ENCODE measurements at regions not wholly inside any gene's neighbourhood (a gene's known extent, or its start where the extent isn't known, plus 50 kb on each side); places are given as distances from the start of the nearest gene placed in this dataset.
A peak's percentile ranks its signal among the peaks of the same experiment; 100 is the strongest.
"Not testable (repeated sequence)": the region's sequence is repeated elsewhere in the genome, so short reads cannot be mapped to it uniquely, and the experiment has no call there.

DNA sequence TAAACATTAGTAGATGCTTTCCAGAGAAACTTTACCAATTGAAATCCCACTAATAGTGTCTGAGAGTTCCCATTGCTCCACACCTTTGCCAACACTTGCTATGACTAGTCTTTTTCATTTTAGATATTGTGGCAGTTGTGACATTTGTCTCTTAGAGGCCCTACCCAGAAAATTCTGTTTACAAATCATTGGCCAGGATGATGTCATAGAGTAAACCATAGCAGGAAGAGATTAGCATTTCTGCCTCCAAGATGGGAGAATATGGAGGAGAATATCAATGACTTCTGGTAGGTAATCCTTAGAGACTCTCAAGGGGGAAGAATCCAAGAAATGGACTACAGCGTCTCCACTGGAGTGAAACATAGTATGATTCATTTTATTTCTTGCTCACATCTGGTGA, 291.0 kb upstream of the CNTN3 start:
- H3K27ac ChIP-seq = no peak overlapping the region
- H3K27me3 ChIP-seq = no peaks in the 10 kb centered on the region
- no peaks in the 10 kb centered on the region for H3K9me3 ChIP-seq (replicated peaks in 1 of 3)
- H3K4me3 ChIP-seq = no peak overlapping the region
- H3K36me3 ChIP-seq (replicated peaks in 1 of 2) = no peaks in the 10 kb centered on the region
- intact Hi-C loops (cut with DNase I) = no loop called here
- no peaks in the 10 kb centered on the region for H3K4me1 ChIP-seq (replicated peaks in 1 of 2)
- TF ChIP-seq, protein P1, sequence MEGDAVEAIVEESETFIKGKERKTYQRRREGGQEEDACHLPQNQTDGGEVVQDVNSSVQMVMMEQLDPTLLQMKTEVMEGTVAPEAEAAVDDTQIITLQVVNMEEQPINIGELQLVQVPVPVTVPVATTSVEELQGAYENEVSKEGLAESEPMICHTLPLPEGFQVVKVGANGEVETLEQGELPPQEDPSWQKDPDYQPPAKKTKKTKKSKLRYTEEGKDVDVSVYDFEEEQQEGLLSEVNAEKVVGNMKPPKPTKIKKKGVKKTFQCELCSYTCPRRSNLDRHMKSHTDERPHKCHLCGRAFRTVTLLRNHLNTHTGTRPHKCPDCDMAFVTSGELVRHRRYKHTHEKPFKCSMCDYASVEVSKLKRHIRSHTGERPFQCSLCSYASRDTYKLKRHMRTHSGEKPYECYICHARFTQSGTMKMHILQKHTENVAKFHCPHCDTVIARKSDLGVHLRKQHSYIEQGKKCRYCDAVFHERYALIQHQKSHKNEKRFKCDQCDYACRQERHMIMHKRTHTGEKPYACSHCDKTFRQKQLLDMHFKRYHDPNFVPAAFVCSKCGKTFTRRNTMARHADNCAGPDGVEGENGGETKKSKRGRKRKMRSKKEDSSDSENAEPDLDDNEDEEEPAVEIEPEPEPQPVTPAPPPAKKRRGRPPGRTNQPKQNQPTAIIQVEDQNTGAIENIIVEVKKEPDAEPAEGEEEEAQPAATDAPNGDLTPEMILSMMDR (IDR thresholded peaks at IDR 0.05) = no peak
- TF ChIP-seq POLR2A (IDR thresholded peaks at IDR 0.05) = no peak
- no peak for DNase-seq
- WGBS, 4 donors = 67 to 75% (median 70%) methylated on average over 1 of the region's 1 CpG

DNA sequence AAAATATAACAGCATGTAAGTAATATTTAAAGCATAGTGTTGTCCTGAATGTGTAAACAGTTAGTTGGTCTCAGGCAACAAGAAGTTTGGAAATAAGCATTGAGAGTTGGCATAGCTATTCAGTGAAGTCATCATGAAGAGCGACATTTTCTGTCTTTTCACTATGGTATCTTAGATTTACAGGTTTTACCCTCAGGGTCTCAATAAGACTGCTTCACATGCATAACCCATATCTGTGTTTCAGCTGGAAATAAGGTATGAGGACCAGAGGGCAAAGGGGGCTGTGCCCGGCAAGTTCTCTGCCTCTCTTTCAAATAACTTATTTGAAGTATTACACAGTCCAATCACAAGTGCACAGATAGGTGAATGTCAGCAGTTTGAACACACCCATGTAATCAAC, 290.2 kb upstream of the CNTN3 start:
- Histone ChIP-seq H3K27ac (no peak overlapping the region), H3K4me3 (no peak overlapping the region), H3K9me3 (replicated peaks in 1 of 3) (no peaks in the 10 kb centered on the region), H3K27me3 (no peaks in the 10 kb centered on the region), H3K36me3 (replicated peaks in 1 of 2) (no peaks in the 10 kb centered on the region), H3K4me1 (replicated peaks in 1 of 2) (no peaks in the 10 kb centered on the region)
- DNase-seq = no peak
- TF ChIP-seq, protein P1 (IDR thresholded peaks at IDR 0.05) = no peak
- TF ChIP-seq POLR2A (IDR thresholded peaks at IDR 0.05) = no peak
- WGBS, 4 donors = 55 to 90% (median 68%) methylated on average over 2 of the region's 2 CpGs
- intact Hi-C loops (cut with DNase I) = no loop called here

DNA sequence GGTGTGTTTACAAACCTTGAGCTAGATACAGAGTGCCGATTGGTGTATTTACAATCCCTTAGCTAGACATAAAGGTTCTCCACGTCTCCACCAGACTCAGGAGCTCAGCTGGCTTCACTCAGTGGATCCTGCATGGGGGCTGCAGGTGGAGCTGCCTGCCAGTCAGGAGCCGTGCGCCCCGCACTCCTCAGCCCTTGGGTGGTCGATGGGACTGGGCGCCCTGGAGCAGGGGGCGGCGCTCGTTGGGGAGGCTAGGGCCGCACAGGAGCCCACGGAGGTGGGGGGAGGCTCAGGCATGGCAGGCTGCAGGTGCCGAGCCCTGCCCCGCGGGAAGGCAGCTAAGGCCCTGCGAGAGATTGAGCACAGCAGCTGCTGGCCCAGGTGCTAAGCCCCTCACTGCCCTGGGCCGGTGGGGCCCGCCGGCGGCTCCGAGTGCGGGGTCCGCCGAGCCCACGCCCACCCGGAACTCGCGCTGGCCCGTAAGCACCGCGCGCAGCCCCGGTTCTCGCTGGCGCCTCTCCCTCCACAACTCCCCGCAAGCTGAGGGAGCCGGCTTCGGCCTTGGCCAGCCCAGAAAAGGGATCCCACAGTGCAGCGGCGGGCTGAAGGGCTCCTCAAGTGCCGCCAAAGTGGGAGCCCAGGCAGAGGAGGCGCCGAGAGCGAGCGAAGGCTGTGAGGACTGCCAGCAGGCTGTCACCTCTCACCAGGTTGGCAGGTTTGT, 285.5 kb upstream of the CNTN3 start:
- H3K27me3 ChIP-seq; H3K4me1 ChIP-seq (replicated peaks in 1 of 2); H3K36me3 ChIP-seq (replicated peaks in 1 of 2); intact Hi-C loops (cut with DNase I); DNase-seq; H3K27ac ChIP-seq; H3K4me3 ChIP-seq; H3K9me3 ChIP-seq (replicated peaks in 1 of 3): not testable (repeated sequence)
- WGBS, 4 donors = 78 to 96% (median 83%) methylated on average over 13 to 45 of the region's 45 CpGs

DNA sequence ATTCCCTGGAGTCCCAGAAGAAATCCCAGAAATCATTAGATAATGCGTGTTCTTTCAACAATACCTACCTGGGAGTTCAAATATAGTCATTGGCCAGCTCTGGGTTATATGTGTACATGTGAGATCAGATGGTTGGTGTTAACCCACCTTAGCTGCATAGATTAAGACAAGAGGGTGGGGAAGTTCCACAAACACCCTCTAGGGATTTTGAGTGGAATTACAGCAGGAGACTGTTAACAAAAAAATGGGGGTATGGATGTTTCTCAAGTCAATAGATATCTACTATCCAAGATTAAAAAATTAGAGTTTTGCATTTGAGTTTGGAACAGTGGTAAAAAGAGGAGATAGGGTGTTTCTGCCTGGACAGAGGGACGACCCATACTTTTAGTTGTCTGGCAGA, 282.5 kb upstream of the CNTN3 start:
- 49 to 67% (median 61%) methylated on average over 2 of the region's 2 CpGs for WGBS, 4 donors
- TF ChIP-seq, protein P1 (IDR thresholded peaks at IDR 0.05) = peak in 3 of 6 experiments; percentile 9 to 13 (median 12)
- no peak for TF ChIP-seq POLR2A (IDR thresholded peaks at IDR 0.05)
- intact Hi-C loops (cut with DNase I) = no loop called here

DNA sequence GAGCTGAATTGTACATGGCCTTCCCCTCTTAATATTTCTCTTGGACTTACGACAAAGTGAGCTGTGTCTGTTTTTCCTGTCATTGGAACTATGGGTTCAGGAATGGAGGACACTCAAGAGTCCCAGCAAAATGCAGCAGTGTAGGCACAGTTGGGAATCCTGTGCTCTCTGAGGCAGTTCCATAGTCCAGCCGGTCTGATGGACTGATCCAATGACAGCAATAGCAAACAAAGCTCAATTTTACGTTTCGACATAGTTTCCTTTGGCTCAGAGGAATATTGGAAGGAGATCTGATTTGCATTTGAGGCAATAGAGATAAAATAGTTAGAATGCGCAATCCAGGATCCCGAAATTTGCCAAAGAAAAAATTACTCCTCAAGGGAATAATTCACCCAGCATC, 276.9 kb upstream of the CNTN3 start:
- no peak for TF ChIP-seq POLR2A (IDR thresholded peaks at IDR 0.05)
- TF ChIP-seq, protein P1 (IDR thresholded peaks at IDR 0.05) = no peak
- 79 to 87% (median 85%) methylated on average over 6 of the region's 6 CpGs for WGBS, 4 donors
- no peaks in the 10 kb centered on the region for H3K36me3 ChIP-seq (replicated peaks in 1 of 2)

More for the DNA sequence above, 282.5 kb upstream of the CNTN3 start:
- Histone ChIP-seq H3K9me3 (replicated peaks in 1 of 3) (no peaks in the 10 kb centered on the region), H3K36me3 (replicated peaks in 1 of 2) (no peaks in the 10 kb centered on the region), H3K4me1 (replicated peaks in 1 of 2) (no peaks in the 10 kb centered on the region), H3K27ac (no peak overlapping the region), H3K27me3 (no peaks in the 10 kb centered on the region), H3K4me3 (no peak overlapping the region)
- no peak for DNase-seq

More for the DNA sequence above, 276.9 kb upstream of the CNTN3 start:
- Histone ChIP-seq H3K9me3 (replicated peaks in 1 of 3) (no peaks in the 10 kb centered on the region), H3K27me3 (no peaks in the 10 kb centered on the region), H3K4me3 (no peak overlapping the region), H3K27ac (no peak overlapping the region), H3K4me1 (replicated peaks in 1 of 2) (no peaks in the 10 kb centered on the region)
- intact Hi-C loops (cut with DNase I) = no loop called here
- DNase-seq = no peak

All from adrenal gland (tissue), 9 donors.